NB4 (cell line): ENCODE measurements at regions not wholly inside any gene's neighbourhood (a gene's known extent, or its start where the extent isn't known, plus 50 kb on each side); places are given as distances from the start of the nearest gene placed in this dataset.

Experiments
- DNase-seq: peaks from one replicate; pipeline ENCODE4 v3.0.0; 2010; ENCODE audit warnings: low read depth
- H3K4me3 ChIP-seq: one replicate; pipeline ENCODE4 v1.5.1; 2011; ENCODE audit warnings: mild to moderate bottlenecking, low read depth, low read length, moderate library complexity
- MYC ChIP-seq: IDR thresholded peaks from 2 replicates; pipeline ENCODE4 v1.6.1; 2011; ENCODE audit warnings: low read depth, low read length
- POLR2A ChIP-seq: IDR thresholded peaks from 2 replicates; pipeline ENCODE4 v1.6.1; 2011; ENCODE audit warnings: mild to moderate bottlenecking; ENCODE audit not compliant: insufficient read length; ENCODE audit errors: extremely low read depth
- TF ChIP-seq, protein P1 (sequence below): IDR thresholded peaks from 2 replicates; pipeline ENCODE4 v1.6.1; 2011; ENCODE audit warnings: low read depth, low read length
- TF ChIP-seq, protein P2 (sequence below): IDR thresholded peaks from one replicate; pipeline ENCODE4 v1.5.1; 2012; ENCODE audit warnings: low read depth, low read length

DNA sequence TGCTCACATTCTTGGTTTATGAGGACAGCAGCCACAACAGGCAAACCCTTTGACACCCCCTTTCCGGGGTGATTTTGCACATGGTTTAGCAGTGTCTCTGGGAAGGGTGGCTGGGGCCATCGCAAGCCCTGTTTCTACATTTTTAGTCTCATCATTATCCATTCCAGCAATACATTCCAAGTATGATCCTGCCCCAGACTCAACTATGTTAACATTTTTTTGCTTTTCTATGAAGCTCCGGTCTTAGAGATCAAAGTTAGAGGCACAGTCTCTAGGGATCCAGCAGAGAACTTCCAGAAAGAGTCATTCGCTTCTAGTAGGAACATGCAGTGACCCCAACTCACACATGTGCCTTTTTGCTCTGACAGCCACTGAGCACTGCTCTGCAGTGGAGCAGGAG, 130.9 kb downstream of the TBX5 start:
- TF ChIP-seq, protein P1, sequence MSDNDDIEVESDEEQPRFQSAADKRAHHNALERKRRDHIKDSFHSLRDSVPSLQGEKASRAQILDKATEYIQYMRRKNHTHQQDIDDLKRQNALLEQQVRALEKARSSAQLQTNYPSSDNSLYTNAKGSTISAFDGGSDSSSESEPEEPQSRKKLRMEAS, result no peak
- TF ChIP-seq POLR2A (no peak), MYC (no peak)
- TF ChIP-seq, protein P2, sequence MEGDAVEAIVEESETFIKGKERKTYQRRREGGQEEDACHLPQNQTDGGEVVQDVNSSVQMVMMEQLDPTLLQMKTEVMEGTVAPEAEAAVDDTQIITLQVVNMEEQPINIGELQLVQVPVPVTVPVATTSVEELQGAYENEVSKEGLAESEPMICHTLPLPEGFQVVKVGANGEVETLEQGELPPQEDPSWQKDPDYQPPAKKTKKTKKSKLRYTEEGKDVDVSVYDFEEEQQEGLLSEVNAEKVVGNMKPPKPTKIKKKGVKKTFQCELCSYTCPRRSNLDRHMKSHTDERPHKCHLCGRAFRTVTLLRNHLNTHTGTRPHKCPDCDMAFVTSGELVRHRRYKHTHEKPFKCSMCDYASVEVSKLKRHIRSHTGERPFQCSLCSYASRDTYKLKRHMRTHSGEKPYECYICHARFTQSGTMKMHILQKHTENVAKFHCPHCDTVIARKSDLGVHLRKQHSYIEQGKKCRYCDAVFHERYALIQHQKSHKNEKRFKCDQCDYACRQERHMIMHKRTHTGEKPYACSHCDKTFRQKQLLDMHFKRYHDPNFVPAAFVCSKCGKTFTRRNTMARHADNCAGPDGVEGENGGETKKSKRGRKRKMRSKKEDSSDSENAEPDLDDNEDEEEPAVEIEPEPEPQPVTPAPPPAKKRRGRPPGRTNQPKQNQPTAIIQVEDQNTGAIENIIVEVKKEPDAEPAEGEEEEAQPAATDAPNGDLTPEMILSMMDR, result no peak
- no peak overlapping the region for H3K4me3 ChIP-seq
- no peak for DNase-seq

DNA sequence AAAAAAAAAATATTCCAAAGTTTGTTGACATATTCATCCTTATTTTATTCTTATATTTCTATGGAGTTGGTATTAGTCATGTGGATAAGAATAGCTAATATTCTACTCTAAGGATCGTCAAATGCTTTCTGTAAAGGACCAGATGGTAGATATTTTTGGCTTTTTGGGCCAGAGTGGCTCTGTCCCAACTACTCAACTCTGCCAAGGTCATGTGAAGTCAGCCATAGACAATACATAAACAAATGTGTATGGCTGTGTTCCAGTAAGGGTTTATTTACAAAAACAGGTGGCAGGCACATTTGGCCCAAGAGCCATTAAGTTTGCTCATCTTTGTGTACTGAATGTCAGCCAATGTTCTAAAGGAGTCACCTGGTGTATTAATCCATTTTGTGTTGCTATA, 131.8 kb downstream of the TBX5 start:
- no peak overlapping the region for H3K4me3 ChIP-seq
- TF ChIP-seq, protein P2, result no peak
- TF ChIP-seq POLR2A, result no peak
- TF ChIP-seq, protein P1, result no peak
- no peak for TF ChIP-seq MYC
- DNase-seq, result no peak

DNA sequence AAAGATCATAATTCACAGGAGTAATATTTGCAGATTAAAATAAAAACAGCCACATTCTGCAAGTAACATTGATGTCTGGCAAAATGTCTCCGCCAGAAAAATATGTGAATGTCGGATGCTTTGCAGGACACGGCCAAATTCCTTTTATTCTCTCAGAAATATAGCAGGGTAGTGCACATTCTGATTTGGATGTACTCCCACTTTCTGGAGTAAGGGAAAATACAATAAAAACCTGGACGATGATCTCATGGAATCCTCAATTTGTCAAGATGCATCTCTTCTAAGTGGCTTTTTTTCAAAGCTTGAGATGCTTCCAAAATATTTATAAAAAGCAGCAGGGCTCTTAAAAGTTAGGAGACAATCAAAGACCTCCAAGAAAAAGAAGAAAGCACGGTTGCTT, 133.3 kb downstream of the TBX5 start:
- TF ChIP-seq, protein P1, result no peak
- TF ChIP-seq, protein P2, result no peak
- TF ChIP-seq MYC (no peak), POLR2A (no peak)
- no peak for DNase-seq
- H3K4me3 ChIP-seq, result no peak overlapping the region

DNA sequence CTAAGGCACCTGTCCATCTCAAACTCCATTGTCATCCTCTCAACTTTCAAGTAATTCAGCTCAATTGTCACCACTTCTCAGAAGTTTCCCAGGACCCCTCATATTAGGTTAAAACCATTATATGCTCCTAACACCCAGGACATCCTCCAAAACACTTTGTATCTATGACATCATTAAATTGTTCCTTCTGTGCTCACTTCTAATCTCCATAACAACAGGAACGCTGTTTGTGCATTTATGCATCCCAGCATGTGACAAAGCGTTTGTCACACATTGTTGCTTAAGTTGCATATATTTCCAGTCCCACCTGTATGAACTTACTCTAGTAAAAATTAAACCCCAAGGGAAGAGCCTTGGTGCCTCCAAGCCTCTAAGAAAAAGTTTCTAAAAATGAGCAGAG, 133.9 kb downstream of the TBX5 start:
- TF ChIP-seq POLR2A (no peak), MYC (no peak)
- TF ChIP-seq, protein P2, result no peak
- TF ChIP-seq, protein P1, result no peak
- no peak overlapping the region for H3K4me3 ChIP-seq
- no peak for DNase-seq

DNA sequence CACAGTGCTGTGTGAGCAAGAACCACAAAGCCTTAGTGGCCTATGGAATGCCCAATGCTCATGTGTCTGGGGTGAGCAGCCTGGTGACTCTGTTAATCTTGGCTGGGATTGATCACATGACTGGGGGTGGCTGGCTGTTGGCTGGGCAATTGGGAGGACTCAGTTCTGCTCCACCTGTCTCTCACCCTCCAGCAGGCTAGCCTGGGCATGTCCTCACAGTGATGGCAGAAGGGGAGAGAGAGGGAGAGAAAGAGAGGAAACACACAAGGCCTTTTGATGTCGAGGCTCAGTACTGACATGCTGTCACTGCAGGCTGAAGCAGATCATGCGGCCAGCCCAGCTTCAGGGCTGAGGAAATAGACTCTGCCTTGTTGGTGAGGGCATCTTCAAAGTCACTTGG, 136.8 kb downstream of the TBX5 start:
- DNase-seq, result no peak
- no peak for TF ChIP-seq POLR2A
- TF ChIP-seq, protein P2, result no peak
- TF ChIP-seq, protein P1, result no peak
- no peak for TF ChIP-seq MYC
- no peak overlapping the region for H3K4me3 ChIP-seq

DNA sequence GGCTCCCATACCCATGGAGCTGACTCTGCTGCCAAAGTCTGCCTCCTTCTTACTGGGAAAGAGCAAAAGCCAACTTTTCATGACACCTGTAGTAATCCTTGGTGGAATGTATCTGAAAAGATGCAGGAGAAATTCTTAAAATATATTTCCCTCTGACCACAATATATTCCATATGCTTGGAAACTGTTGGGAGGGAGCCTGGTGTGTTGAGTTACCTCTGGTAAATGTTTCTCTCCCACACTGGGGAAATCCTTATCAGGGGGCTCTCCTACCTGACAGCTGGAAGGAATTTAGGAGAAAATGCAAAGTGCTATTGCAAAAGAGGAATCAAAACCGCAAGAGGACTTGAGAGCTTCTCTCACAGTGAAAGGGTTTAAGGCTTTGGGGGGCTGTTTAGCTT, 139.4 kb downstream of the TBX5 start:
- TF ChIP-seq, protein P1, result no peak
- no peak for TF ChIP-seq POLR2A
- TF ChIP-seq, protein P2, result no peak
- TF ChIP-seq MYC, result no peak
- no peak for DNase-seq

More for the DNA sequence above, 139.4 kb downstream of the TBX5 start:
- no peak overlapping the region for H3K4me3 ChIP-seq
